ENCODE measurements at regions not wholly inside any gene's neighbourhood (a gene's known extent, or its start where the extent isn't known, plus 50 kb on each side); places are given as distances from the start of the nearest gene placed in this dataset.
A peak's percentile ranks its signal among the peaks of the same experiment; 100 is the strongest.
"Not testable (repeated sequence)": the region's sequence is repeated elsewhere in the genome, so short reads cannot be mapped to it uniquely, and the experiment has no call there.

DNA sequence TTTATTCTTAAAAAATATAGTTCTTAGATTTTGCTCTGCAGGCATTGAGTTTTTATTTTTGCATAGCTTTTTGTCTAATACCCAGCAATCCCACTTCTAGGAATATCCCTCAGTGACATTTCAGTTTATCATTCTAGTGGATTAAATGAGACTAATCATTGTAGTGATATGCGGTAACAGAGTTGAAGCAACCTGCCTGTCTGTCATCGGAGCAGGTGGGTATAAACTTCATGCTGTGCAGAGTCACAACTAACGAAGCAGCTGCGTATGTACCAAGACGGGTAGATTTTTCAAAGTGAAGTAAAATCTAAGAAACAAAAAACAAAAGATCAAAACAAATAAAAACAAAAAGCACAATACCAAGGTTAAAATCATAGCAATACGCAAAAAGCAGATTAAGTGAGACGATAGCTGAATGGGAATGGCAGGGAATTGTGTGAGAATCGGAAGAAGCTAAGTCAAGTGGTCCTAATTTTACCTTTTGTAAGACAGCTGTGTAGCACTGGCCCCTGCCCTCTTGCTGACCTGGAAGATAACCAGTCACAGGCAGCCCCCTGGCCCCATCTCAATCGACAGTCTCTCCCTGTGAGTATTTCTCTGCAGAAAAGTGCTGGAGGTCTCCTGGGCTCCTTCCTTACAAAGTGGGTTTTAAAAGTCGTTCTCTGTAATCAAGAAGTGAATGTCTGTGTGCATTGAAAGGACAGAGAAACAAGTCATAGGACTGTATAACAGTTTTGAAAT is 169.2 kb downstream of the OR2B2 start:
- no peak for DNase-seq (ENCODE audit: low read depth in 1 of 2, low spot score in 1 of 2)

DNA sequence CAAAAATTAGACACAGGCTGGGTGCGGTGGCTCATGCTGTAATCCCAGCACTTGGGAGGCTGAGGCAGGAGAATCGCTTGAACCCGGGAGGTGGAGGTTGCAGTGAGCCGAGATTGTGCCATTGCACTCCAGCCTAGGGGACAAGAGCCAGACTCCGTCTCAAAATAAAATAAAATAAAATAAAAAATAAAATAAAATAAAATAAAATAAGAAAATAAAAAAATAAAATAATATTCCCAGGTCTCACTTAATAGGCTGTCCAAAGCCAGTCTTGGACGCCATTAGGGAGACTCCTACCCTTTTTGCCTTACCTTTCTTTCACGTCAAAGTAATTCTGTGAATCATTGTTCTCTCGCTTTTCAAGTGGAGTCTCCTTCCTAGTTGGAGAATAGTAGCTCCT is 172.3 kb downstream of the OR2B2 start:
- DNase-seq (ENCODE audit: low read depth in 1 of 2, low spot score in 1 of 2): not testable (repeated sequence)

DNA sequence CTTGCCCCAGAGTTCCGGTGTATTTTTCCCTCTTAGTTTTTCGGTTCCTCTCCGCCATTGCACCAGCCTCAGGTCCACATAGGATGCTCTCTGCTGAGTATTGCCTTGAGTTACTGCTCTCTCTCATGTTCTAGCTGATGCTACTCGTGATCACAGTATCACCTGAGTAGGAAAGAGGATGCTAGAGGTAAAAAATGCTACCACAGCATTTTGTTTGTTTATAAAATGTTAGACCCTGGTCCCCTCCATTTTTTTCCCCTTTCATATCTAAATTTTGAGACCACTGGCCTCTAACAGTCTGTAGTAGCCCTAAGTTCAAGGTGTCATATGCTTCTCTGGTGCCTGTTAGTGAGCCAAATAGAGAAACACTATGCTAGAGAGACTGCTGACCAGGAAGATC is 175.5 kb downstream of the OR2B2 start:
- no peak for DNase-seq (ENCODE audit: low read depth in 1 of 2, low spot score in 1 of 2)

DNA sequence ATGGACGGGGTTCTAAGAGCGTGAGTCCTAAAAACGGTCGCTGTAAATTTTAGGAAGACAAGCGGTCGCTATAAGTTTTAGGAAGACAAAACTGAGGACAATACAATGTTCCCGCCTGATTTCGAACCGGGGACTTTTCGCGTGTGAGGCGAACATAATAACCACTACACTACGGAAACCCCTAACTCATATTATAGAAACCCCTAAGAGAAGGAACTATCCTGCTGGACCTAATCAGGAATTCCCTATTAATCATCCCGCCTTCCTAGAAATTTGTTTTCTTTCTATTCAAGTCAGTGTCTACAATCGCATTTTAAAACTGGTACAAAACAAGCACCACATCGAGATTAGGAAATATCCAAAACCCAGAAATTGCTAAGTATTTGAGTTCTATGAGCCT is 183.8 kb downstream of the OR2B2 start:
- no peak for DNase-seq (ENCODE audit: low read depth in 1 of 2, low spot score in 1 of 2)

DNA sequence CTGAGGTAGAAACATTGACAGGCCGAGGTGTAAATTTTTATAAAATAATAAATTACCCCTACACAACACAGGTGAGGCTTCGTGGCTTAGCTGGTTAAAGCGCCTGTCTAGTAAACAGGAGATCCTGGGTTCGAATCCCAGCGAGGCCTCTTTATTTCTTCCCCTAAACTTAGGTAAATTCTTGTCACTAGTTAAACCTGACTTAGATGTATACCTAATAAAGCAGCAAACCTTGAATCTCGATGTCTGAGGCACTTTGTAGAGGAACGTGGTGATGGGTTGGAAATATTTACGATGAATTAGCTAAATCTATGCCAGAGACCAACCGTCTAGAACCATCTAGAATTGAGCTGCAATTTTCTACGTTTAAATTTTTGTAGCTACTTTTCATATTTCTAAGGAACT is 185.6 kb downstream of the OR2B2 start:
- DNase-seq (ENCODE audit: low read depth in 1 of 2, low spot score in 1 of 2): no peak

DNA sequence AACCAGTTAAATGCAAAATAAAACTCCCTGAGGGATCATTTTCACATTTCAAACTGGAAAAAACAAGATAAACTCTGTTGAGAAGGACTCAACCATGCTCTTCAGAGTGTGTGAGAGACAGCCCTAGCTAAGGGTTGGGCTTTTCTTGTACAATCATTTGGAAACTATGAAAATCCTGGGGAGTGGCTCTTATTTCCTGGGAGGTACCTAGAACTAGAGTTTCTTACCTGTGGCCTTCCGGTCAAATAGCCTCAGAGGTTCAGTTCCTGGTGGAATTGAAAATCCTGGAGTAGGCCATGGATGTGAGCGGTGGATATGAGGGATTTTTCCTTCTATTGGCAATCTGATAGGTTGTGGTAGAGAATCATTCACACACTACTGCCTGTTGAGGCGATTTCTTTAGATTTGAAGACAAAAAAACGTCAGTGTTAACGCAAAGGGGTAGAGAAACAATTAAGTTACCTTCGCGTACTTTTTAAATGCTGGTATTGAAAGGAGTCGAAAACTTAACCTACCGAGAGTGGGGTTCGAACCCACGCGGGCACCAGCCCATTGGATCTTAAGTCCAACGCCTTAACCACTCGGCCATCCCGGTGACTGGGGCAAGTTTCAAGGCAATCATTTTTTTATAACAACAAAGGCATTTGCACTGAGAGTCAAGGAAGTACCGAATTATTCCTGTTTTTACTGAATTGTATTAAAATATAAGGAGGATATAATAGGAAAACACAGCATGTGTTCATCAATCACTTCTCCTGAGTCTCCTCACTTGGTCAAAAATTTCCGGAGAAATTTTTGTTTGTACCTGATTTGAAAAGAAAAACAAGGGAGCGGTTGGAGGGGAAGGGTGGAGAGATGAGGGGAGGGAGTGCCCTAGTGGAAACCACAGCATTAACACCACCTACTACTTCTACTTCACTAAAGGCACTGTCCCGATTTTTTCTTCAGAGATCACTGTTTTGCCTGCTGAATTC is 191.3 kb downstream of the OR2B2 start:
- DNase-seq (ENCODE audit: low read depth in 1 of 2, low spot score in 1 of 2): no peak

DNA sequence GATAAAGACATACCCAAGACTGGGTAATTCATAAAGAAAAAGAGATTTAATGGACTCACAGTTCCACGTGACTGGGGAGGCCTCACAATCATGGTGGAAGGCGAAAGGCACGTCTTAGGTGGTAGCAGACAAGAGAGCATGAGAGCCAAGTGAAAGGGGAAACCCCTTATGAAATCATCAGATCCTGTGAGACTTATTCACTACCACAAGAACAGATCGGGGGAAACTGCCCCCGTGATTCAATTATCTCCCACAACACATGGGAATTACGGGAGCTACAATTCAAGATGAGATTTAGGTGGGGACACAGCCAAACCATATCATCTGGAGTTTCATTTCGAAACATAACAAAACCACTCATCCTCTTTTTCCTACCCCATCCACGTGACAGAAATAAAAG is 193.2 kb downstream of the OR2B2 start:
- DNase-seq (ENCODE audit: low read depth in 1 of 2, low spot score in 1 of 2): not testable (repeated sequence)

DNA sequence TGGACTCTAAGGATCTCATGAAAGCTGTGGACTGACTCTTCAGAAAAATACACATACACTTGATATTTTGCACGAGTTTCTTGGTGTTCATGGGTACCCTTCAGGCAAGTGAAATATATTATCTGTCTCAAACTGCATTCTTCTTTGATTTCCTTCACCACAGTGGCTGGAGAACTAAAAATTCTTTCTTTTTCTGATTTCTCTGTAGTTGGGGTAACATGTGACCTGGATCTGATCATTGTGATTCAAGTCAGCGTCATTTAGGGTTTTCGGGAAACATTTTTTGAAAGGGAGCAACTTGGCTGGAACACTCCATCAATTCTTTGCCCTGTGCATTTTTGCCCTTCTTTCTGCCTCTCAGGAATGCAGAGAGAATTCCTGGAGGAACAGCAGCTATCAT is 205.8 kb downstream of the OR2B2 start:
- DNase-seq (ENCODE audit: low read depth in 1 of 2, low spot score in 1 of 2): no peak

DNA sequence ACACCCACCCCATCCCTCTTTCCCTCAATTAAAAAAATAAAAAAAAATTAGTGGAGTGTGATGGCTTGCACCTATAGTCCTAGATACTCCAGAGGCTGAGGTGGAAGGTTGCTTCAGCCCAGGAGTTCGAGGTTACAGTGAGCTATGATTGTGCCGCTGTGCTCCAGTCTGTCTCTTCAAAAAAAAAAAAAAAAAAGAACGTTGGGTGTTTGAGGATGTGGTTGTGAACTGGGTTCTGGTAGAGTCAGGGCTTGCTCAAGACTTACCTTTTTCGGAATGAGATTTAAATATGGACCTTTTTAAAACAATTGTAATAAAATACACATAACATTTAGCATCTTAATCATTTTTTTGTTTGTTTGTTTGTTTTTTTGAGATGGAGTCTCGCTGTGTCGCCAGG is 211.9 kb downstream of the OR2B2 start:
- no peak for DNase-seq (ENCODE audit: low read depth in 1 of 2, low spot score in 1 of 2)

DNA sequence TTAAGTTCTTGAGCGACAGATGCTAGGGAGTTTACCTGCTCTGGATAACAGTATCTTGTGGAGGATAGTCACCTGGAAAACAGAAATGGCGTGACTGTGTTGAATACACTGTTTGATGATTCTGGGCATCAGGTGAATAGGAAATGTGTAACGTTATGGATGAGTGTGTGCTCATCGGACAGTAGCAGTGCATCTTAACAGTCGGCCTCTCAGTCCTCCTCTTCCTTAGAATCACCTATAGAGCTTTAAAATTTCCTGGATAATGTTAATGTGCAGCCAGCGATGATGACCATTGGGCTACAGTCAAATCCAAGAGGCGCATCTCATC is 217.7 kb downstream of the OR2B2 start:
- DNase-seq (ENCODE audit: low read depth in 1 of 2, low spot score in 1 of 2): no peak

DNA sequence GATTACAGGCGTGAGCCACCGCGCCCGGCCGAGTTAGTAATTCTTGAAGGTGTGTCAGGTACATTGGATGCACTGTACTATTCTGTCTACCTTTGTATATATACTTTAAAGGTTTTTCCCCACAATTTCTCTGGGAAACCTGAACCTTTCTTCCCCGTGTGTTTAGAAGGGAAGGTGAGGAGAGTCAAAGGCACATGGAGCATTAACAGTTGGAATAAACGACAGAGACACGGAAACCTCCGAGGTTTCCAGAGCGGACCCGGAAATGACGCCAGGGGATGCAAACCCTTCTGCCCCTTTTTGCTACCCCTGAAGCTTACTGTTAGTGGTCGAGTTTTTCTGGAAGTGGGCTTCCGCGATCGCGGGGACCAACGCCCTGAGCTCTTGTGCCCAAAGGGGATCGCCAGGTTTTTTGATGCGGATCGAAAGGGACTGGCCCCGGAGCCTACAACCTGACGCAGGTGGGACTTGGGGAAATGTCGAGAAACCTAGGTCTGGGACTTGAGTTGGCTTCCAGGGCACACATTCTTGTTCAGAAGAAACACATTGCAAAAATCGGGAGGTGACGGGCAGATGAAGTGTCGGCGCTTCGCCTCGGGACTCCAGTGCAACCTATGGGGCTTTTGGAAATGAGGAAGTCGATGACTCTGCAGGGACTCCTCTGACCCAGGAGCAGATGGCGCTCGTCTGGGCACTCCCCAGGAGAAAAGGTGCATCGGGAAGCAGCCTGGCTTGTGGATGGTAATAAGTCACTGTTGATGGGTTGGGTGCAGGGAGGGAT is 218.2 kb downstream of the OR2B2 start:
- DNase-seq (ENCODE audit: low read depth in 1 of 2, low spot score in 1 of 2): no peak

DNA sequence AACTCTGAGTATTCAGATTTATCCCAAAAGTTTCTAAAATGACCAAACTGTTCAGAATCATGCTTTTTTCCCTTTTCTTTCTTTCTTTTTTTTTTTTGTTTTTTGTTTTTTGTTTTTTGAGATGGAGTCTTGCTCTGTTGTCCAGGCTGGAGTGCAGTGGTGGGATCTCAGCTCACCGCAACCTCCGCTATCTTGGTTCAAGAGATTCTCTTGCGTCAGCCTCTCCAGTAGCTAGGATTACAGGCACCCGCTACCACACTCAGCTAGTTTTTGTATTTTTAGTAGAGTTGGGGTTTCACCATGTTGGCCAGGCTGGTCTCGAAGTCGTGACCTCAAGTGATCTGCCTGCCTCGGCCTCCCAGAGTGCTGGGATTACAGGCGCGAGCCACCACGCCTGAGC is 219.2 kb upstream of the ZNF184 start:
- not testable (repeated sequence) for DNase-seq (ENCODE audit: low read depth in 1 of 2, low spot score in 1 of 2)

DNA sequence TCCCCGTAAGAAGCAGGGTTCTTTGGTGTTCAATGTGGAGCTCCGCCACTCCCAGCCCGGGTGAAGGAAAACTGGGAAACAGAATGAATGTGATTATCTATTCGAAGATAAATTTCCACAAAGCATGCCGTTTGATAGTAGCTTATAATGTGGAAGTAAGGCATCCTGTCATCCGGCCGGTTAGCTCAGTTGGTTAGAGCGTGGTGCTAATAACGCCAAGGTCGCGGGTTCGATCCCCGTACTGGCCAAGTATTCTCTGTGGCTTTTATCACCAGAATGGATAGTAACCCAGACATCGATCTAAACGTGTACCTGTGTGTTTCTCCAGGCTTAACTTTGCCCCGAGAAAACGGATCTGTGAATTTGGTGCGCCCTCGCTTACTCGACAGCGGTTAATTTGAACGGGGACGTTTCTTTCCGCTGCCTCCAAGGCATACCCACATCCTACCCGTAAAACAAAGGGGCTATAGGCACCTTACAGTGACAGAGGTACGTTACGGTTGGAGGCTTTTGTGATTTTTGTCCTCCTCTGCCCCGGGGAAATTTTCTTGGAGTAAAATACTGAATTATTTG is 215.2 kb upstream of the ZNF184 start:
- DNase-seq (ENCODE audit: low read depth in 1 of 2, low spot score in 1 of 2): peak; percentile 71 to 72

DNA sequence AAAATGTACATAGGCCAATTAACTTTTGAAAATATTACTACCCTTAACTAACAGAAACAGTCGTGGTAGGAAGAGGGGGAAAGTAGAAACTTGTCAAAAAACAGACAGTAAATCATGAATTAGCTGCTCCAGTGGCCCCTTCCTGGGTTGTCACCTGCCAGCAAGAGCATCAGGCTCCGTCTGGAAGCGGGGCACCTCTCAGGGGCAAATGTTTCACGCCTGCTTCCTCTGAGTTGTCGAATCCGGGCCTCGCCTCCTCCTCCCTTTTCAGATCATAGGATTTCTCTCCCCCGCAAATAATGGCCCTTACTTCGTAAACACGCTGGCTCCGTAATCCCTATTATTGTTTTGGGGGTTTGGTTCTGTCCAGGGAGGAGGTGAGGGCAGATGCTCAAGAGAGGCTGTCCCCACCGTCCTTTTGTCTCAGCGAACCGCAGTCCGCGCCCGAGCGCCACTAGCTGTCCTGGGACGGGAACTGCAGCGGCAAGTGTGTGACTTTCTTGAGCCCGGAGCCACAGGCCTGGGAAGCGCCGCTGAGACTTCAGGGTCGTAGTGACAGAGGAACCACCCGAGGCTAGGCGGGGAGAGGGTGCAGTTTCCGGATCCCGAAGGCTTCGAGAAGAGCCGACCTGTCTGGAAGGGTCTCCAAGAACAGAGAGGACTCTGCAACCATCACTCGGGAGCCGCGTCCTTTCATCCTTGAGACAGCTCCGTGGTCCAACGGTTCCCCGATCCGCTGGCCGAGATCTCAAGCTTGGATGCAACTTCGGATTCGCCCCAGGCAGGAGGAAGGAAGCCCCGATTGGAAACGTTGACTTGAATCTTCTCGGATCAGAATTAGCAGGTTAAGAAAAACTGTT is 214.5 kb upstream of the ZNF184 start:
- peak; percentile 41 to 59 for DNase-seq (ENCODE audit: low read depth in 1 of 2, low spot score in 1 of 2)

DNA sequence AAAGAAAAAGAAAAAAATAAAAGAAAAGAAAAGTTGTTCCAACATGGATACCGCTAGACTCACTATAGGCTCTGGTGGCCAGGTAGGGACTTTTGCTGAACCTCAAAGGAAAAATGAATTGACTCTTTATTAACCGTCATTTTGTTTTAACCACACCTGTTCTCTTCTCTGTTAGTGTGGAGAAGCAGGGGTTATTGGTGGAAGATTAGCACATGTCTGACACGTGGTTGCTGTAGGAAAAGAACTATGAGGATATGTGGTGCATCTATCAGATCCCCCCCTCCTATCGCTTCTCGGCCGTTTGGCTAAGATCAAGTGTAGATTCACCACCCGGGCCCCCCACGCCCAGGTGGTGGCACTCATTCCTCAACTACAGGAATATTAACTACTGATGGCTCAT is 212.4 kb upstream of the ZNF184 start:
- DNase-seq (ENCODE audit: low read depth in 1 of 2, low spot score in 1 of 2): no peak

DNA sequence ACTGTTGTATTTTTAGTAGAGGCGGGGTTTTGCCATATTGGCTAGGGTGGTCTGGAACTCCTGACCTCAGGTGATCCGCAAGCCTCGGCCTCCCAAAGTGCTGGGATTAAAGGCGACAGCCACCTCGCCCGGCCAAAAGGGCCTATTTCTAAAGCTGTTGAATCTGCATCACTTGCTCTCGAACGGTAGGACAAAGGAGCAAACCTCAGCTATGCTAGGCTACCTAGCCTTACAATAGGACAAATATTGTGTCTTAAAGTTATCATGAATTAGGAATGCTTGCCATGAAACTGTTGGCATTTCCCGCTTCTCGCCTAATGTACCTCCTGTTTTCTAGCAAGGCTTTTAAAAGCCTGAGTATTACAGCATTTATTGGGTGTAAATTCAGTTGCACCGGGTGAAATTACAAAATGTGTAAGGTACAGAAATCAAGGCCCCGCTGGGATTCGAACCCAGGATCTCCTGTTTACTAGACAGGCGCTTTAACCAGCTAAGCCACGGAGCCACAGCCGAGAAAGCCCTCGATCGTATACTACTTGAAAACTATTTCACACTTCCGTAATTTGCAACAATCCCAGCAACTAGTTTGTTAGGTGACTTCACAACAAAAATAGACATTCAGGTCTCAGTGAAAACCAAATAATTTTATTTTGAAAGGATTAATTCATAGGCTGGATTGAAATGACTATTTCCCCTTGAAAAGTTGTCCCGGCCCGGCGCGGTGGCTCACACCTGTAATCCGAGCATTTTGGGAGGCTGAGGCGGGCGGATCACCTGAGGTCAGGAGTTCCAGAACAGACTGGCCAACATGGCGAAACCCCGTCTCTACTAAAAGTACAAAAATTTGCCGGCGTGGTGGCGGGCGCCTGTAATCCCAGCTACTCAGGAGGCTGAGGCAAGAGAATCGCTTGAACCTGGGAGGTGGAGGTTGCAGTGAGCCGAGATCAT is 211.6 kb upstream of the ZNF184 start:
- no peak for DNase-seq (ENCODE audit: low read depth in 1 of 2, low spot score in 1 of 2)

DNA sequence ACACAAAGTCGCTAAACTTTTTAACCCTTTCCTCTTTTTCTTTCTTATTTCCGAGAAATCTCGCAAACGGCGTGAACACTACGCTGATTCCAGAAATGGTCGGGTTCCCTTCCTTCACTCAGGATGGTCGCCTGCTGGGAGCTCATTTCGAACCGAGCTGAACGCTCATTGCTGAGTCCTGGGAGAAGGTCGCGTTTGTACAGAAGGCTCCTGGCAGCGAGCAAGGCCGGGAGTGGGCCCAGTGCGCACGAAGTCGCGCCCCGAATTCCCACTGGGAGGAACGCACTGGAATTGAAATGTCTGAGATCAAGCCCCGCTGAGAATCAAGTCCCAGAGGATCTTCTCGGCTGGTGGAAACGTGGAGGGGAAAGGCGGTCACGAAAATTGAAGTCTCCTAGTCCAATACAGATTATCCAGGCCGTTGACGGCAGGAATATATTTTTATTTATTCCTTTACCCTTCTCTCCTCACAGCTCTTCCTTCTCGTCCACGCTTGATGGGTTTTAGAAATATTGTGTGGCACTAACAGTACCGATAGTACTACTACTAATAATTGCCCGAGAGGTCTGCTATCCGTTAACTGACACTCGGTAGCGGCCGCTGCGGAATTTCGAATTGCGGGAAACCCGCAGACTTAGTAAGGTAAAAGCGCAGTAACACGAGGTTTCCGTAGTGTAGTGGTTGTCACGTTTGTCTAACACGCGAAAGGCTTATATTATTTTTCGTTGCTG is 207.2 kb upstream of the ZNF184 start:
- no peak for DNase-seq (ENCODE audit: low read depth in 1 of 2, low spot score in 1 of 2)

DNA sequence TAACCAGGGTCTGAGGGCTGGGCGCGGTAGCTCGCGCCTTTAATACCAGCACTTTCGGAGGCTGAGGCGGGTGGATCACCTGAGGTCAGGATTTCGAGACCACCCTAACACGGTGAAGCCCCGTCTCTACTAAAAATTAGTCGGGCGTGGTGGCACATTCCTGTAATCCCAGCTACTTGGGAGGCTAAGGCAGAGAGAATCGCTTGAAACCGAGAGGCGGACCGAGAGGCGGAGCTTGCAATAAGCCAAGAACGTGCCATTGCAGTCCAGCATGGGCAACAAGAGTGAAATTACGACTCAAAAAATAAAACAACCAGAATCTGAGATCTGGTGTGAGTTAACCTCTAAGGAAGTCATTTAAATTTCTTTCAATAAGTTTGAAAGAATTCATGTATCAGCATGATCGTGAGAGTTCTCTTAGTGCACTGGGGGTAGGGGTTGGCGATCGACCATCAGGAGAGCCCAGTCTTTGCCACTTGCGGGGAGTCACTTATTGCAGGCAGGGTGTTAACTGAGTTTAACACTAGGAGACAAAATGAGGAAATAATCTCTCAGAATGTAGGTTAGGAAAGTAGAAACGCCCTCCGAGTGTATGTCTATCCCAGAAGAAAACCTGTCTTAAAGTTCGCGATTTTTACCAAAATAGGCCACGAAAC is 206.5 kb upstream of the ZNF184 start:
- no peak for DNase-seq (ENCODE audit: low read depth in 1 of 2, low spot score in 1 of 2)
